ENCODE measurements at regions not wholly inside any gene's neighbourhood (a gene's known extent, or its start where the extent isn't known, plus 50 kb on each side); places are given as distances from the start of the nearest gene placed in this dataset.

- TF ChIP-seq POLR2A (IDR thresholded peaks at IDR 0.05) (no peak), CTCF (IDR thresholded peaks at IDR 0.05) (no peak)
Observed at GRCh38 chr11:127119356-127119755, 118.8 kb upstream of the KIRREL3 start.

All from uterus (tissue), 2 donors.